SK-N-SH (cell line): ENCODE measurements at regions not wholly inside any gene's neighbourhood (a gene's known extent, or its start where the extent isn't known, plus 50 kb on each side); places are given as distances from the start of the nearest gene placed in this dataset.
A peak's percentile ranks its signal among the peaks of the same experiment; 100 is the strongest.

Experiments
- CTCF ChIA-PET: fragments of 300-600, 350-600 bp; formaldehyde crosslinking; extraction: SDS; loops from one replicate; lab custom pipeline; 2021; lab: Yijun Ruan, JAX
- POLR2A ChIA-PET: fragments of 350-600 bp; sonication (Branson Sonifier 250); formaldehyde crosslinking; extraction: SDS; loops from one replicate; lab custom pipeline; 2020; ENCODE audit warnings: antibody characterized with exemption, inconsistent platforms; lab: Yijun Ruan, JAX
- DNase-seq: peaks from one replicate; pipeline ENCODE4 v3.0.0; 2012
- H2AFZ ChIP-seq: fragments of 200-600 bp; sonication (generic); 2 replicates; pipeline ENCODE4 v1.8.1; 2016; ENCODE audit warnings: antibody characterized with exemption, mild to moderate bottlenecking, low read depth
- H3F3A ChIP-seq: fragments of 200-600 bp; sonication (generic); replicated peaks from 2 replicates; pipeline ENCODE3; 2016; ENCODE audit warnings: antibody characterized with exemption, mild to moderate bottlenecking; ENCODE audit not compliant: insufficient read depth
- H3K27ac ChIP-seq, 2 experiments: fragments of 200-500 bp in 1 of 2; fragments of 200-600 bp in 1 of 2; sonication (Bioruptor generic) in 1 of 2; sonication (generic), shearing (Covaris generic) in 1 of 2; 2 replicates each; pipeline versions ENCODE4 v1.5.1 to v1.6.1; 2014 to 2016; ENCODE audit warnings: low read depth in 2 of 2, inconsistent platforms in 1 of 2, low read length in 1 of 2, mild to moderate bottlenecking in 1 of 2, mixed read lengths in 1 of 2
- H3K27me3 ChIP-seq: fragments of 200-600 bp; sonication (generic), shearing (Covaris generic); 2 replicates; pipeline ENCODE4 v1.6.1; 2016; ENCODE audit warnings: mixed run types; ENCODE audit not compliant: insufficient read depth
- H3K36me3 ChIP-seq, 2 experiments: fragments of 200-500 bp in 1 of 2; fragments of 200-600 bp in 1 of 2; sonication (Bioruptor generic) in 1 of 2; sonication (generic) in 1 of 2; replicated peaks in 1 of 2; 2 replicates each; pipeline versions ENCODE3 to v1.5.1; 2014 to 2016; ENCODE audit warnings: low read length in 1 of 2, mild to moderate bottlenecking in 1 of 2; ENCODE audit not compliant: insufficient read depth in 2 of 2, control insufficient read depth in 1 of 2
- H3K4me1 ChIP-seq, 2 experiments: fragments of 200-500 bp in 1 of 2; fragments of 200-600 bp in 1 of 2; sonication (Bioruptor generic) in 1 of 2; sonication (generic), shearing (Covaris generic) in 1 of 2; 2 replicates each; pipeline versions ENCODE4 v1.5.1 to v1.6.1; 2014 to 2016; ENCODE audit warnings: low read depth in 1 of 2, low read length in 1 of 2, mixed run types in 1 of 2; ENCODE audit not compliant: insufficient read depth in 2 of 2, control insufficient read depth in 1 of 2
- H3K4me2 ChIP-seq: fragments of 200-600 bp; sonication (generic), shearing (Covaris generic); 2 replicates; pipeline ENCODE4 v1.6.1; 2017; ENCODE audit warnings: mixed run types
- H3K4me3 ChIP-seq, 2 experiments: fragments of 200-500 bp in 1 of 2; fragments of 200-600 bp in 1 of 2; sonication (Bioruptor generic) in 1 of 2; sonication (generic), shearing (Covaris generic) in 1 of 2; 2 replicates each; pipeline versions ENCODE4 v1.5.1 to v1.8.1; 2014 to 2016; ENCODE audit warnings: low read depth in 2 of 2, inconsistent platforms in 1 of 2, low read length in 1 of 2, mild to moderate bottlenecking in 1 of 2, mixed read lengths in 1 of 2, moderate library complexity in 1 of 2
- H3K79me2 ChIP-seq: fragments of 200-600 bp; sonication (generic); 2 replicates; pipeline ENCODE4 v1.8.1; 2017; ENCODE audit warnings: mild to moderate bottlenecking; ENCODE audit not compliant: insufficient read depth
- H3K9ac ChIP-seq: fragments of 200-600 bp; sonication (generic); 2 replicates; pipeline ENCODE4 v1.6.1; 2017; ENCODE audit warnings: mixed run types
- H3K9me2 ChIP-seq: fragments of 200-600 bp; sonication (generic); 2 replicates; pipeline ENCODE4 v1.6.1; 2017; ENCODE audit warnings: mixed run types
- H3K9me3 ChIP-seq: fragments of 200-600 bp; sonication (generic); 2 replicates; pipeline ENCODE4 v1.6.1; 2017; ENCODE audit warnings: mixed run types, mild to moderate bottlenecking, moderate library complexity
- H4K20me1 ChIP-seq: fragments of 200-600 bp; sonication (generic); 2 replicates; pipeline ENCODE4 v1.6.1; 2017; ENCODE audit warnings: mild to moderate bottlenecking, mixed run types; ENCODE audit not compliant: insufficient read depth
- CHD2 ChIP-seq: fragments of 150-350 bp; IDR thresholded peaks from 2 replicates; pipeline ENCODE4 v1.6.1; 2018; ENCODE audit warnings: low read length; ENCODE audit not compliant: partially characterized antibody
- ELF1 ChIP-seq: IDR thresholded peaks from 2 replicates; pipeline ENCODE4 v1.4.0; 2012
- EZH2phosphoT487 ChIP-seq: fragments of 200-600 bp; sonication (generic); IDR thresholded peaks from 2 replicates; pipeline ENCODE4 v1.6.1; 2017; ENCODE audit warnings: low read depth, mixed run types, mild to moderate bottlenecking, antibody characterized with exemption, moderate library complexity, borderline replicate concordance
- FOSL2 ChIP-seq: IDR thresholded peaks from 2 replicates; pipeline ENCODE4 v1.4.0; 2012; ENCODE audit warnings: low read depth, mild to moderate bottlenecking, moderate library complexity, borderline replicate concordance
- FOXJ3 ChIP-seq: sonication (generic); formaldehyde crosslinking; IDR thresholded peaks from 2 replicates; pipeline ENCODE4 v1.5.1; 2020; ENCODE audit warnings: mild to moderate bottlenecking, missing genetic modification reagents
- FOXM1 ChIP-seq: IDR thresholded peaks from 2 replicates; pipeline ENCODE4 v1.4.0; 2012; ENCODE audit warnings: low read depth, mild to moderate bottlenecking
- GABPA ChIP-seq: IDR thresholded peaks from 2 replicates; pipeline ENCODE4 v1.4.0; 2012; ENCODE audit warnings: low read depth, mild to moderate bottlenecking
- GATA2 ChIP-seq: sonication (generic); formaldehyde crosslinking; IDR thresholded peaks from 2 replicates; pipeline ENCODE4 v1.5.0; 2020; ENCODE audit warnings: mild to moderate bottlenecking, missing genetic modification reagents
- JUND ChIP-seq: IDR thresholded peaks from 2 replicates; pipeline ENCODE4 v1.4.0; 2012
- MEF2A ChIP-seq: IDR thresholded peaks from 2 replicates; pipeline ENCODE4 v1.4.0; 2012; ENCODE audit warnings: low read depth, borderline replicate concordance
- MXI1 ChIP-seq: IDR thresholded peaks from 2 replicates; pipeline ENCODE4 v1.6.1; 2012; ENCODE audit warnings: mild to moderate bottlenecking, low read depth, low read length, improper control_type of control experiment
- NFIC ChIP-seq: IDR thresholded peaks from 2 replicates; pipeline ENCODE4 v1.4.0; 2012; ENCODE audit warnings: borderline replicate concordance
- NRF1 ChIP-seq: IDR thresholded peaks from 2 replicates; pipeline ENCODE4 v1.6.1; 2012; ENCODE audit warnings: low read depth, mild to moderate bottlenecking, low read length
- RCOR1 ChIP-seq: fragments of 150-350 bp; IDR thresholded peaks from 2 replicates; pipeline ENCODE4 v1.6.1; 2017; ENCODE audit warnings: antibody characterized with exemption, low read length
- SIN3A ChIP-seq: IDR thresholded peaks from 2 replicates; pipeline ENCODE4 v1.6.1; 2012; ENCODE audit warnings: low read depth, mild to moderate bottlenecking, low read length, moderate library complexity, borderline replicate concordance
- SMC3 ChIP-seq: IDR thresholded peaks from 2 replicates; pipeline ENCODE4 v1.6.1; 2012; ENCODE audit warnings: low read depth, low read length, improper control_type of control experiment
- TCF12 ChIP-seq: IDR thresholded peaks from 2 replicates; pipeline ENCODE4 v1.4.0; 2012
- TEAD4 ChIP-seq: IDR thresholded peaks from 2 replicates; pipeline ENCODE4 v1.4.0; 2012; ENCODE audit warnings: mild to moderate bottlenecking, borderline replicate concordance; ENCODE audit not compliant: insufficient read depth
- YY1 ChIP-seq: IDR thresholded peaks from 2 replicates; pipeline ENCODE4 v1.4.0; 2012; ENCODE audit warnings: low read depth, mild to moderate bottlenecking
- WGBS: methylation state at CpG from one replicate; pipeline ENCODE4 v1.1.6; 2017; ENCODE audit warnings: low lambda C conversion rate; 5-methylcytosine and 5-hydroxymethylcytosine counted together
- TF ChIP-seq, protein P1 (sequence below): IDR thresholded peaks from 2 replicates; pipeline ENCODE4 v1.4.0; 2012; ENCODE audit warnings: low read depth
- TF ChIP-seq, protein P2 (sequence below): IDR thresholded peaks from 2 replicates; pipeline ENCODE4; 2012

DNA sequence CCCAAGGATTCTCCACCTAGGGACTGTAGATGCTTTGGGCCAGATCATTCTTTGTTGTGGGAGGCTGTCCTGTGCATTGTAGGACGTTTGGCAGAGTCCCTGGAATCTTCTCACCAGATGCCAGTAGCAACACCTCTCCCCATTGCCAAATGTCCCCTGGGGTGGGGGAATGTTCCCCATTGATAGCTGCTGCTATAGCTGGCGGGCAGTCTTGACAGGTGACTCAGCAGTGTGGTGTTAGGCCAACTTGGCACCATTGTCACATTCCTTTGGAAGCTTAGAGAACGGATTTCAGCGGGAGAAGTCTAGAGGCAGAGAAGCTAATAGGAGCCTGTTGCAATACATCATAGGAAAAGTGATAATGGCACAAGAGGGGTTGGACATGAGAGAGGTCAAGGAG is 495.7 kb upstream of the SMIM21 start:
- 26% methylated on average over 3 of the region's 4 CpGs for WGBS
- CTCF ChIA-PET: interaction anchor here (0.6 kb wide), 1 partner anchor 164 kb away, joined by 3 read pairs; no protein-coding TSS in a partner anchor
- H4K20me1 ChIP-seq: no peaks in the 10 kb centered on the region
- no peaks in the 10 kb centered on the region for H3K9me3 ChIP-seq
- no peak overlapping the region for H3K27ac ChIP-seq
- no peaks in the 10 kb centered on the region for H3K79me2 ChIP-seq
- DNase-seq: no peak
- no peaks in the 10 kb centered on the region for H3K36me3 ChIP-seq
- H3K4me3 ChIP-seq: no peak overlapping the region
- POLR2A ChIA-PET: no interaction called here
- no peak for TF ChIP-seq CHD2
- TF ChIP-seq GABPA: no peak
- TF ChIP-seq RCOR1: no peak
- TF ChIP-seq FOXJ3: no peak
- no peak for TF ChIP-seq FOXM1
- no peak for TF ChIP-seq EZH2phosphoT487
- no peak for TF ChIP-seq NRF1
- H3F3A ChIP-seq: no peaks in the 10 kb centered on the region
- no peak overlapping the region for H2AFZ ChIP-seq
- H3K4me1 ChIP-seq: no peaks in the 10 kb centered on the region
- no peak overlapping the region for H3K9ac ChIP-seq
- H3K4me2 ChIP-seq: no peak overlapping the region
- no peaks in the 10 kb centered on the region for H3K27me3 ChIP-seq
- H3K9me2 ChIP-seq: no peaks in the 10 kb centered on the region

DNA sequence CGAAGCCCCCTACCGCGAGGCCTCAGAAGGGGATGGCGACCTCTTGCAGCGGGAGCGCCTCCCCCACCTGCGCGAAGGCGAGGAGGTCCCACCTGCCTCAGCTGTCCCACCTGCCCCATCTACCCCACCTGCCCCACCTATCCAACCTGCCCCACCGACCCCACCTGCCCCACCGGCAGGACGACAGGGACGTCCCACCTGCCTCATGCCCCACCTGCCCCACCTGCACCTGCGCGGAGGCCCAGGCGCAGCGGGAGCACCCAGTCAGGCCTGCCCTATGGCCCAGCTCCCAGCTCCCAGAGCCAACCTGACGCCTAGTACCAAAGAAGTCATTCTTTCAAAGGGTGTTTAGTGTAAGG is 489.1 kb upstream of the SMIM21 start:
- no peaks in the 10 kb centered on the region for H3K9me2 ChIP-seq
- H3K4me3 ChIP-seq: peak overlapping the region in 1 of 2 experiments; percentile 45; a peak in 2 of 4 replicates
- 63% methylated on average over 11 of the region's 18 CpGs for whole genome bisulfite sequencing
- H3K36me3 ChIP-seq: no peaks in the 10 kb centered on the region
- H2AFZ ChIP-seq: no peak overlapping the region
- H3K4me1 ChIP-seq: peaks cover 0 to 3% of the 10 kb centered on the region in 2 experiments; a peak in 1 of 4 replicates
- H3K27ac ChIP-seq: no peak overlapping the region
- ChIA-PET POLR2A (no interaction called here), CTCF (interaction anchor here (0.8 kb wide), 1 partner anchor 19 kb away, joined by 3 read pairs; no protein-coding TSS in a partner anchor)
- H3K27me3 ChIP-seq: no peaks in the 10 kb centered on the region
- H3K9ac ChIP-seq: no peak overlapping the region
- H3F3A ChIP-seq: no peaks in the 10 kb centered on the region
- no peak for DNase-seq
- H3K9me3 ChIP-seq: no peaks in the 10 kb centered on the region
- no peak overlapping the region for H3K4me2 ChIP-seq
- no peaks in the 10 kb centered on the region for H3K79me2 ChIP-seq
- TF ChIP-seq SMC3: no peak
- TF ChIP-seq RCOR1: no peak
- no peak for TF ChIP-seq NFIC
- no peak for TF ChIP-seq GATA2 (CRISPR knock-in tag)
- TF ChIP-seq FOXM1: no peak
- TF ChIP-seq, protein P1, sequence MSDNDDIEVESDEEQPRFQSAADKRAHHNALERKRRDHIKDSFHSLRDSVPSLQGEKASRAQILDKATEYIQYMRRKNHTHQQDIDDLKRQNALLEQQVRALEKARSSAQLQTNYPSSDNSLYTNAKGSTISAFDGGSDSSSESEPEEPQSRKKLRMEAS: no peak
- TF ChIP-seq, all 33 proteins: peak for 0
- no peaks in the 10 kb centered on the region for H4K20me1 ChIP-seq

DNA sequence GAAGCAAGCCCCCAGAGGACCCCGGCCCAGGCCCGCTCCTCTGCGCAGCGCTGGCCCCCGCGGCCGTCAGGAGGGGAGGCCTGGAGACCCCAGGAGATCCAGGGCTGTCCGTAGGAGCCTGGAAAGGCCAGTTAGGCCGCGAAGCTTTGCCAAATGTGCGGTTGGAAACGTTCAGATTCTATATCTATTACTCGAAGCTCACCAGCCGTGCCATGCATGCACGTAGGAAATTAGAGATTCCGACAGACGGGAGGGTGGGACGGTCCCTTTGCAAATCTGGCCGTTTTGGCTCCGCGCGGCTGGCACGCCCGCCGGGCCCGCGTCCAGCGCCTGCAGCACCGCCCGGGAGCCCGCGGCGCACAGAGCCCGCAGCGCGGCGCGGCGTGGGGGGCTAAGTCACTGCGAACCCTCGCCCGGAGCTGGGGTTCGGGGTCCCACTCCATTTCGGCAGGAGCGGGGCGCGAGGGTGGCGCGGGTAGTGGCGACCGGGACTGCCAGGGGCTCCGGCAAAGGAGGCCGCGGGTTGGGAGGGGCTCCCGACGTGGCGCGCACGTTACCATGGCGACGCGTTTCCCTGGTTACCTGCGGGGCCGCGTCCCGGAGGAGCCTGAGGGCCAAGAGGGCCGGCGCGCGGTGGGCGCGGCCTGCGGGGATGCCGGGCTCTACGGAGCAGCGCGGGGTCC is 488.6 kb upstream of the SMIM21 start:
- Histone ChIP-seq H3K9me2 (no peaks in the 10 kb centered on the region), H3K9ac (no peak overlapping the region), H3F3A (no peaks in the 10 kb centered on the region), H3K9me3 (no peaks in the 10 kb centered on the region), H4K20me1 (no peaks in the 10 kb centered on the region), H2AFZ (no peak overlapping the region), H3K27me3 (no peaks in the 10 kb centered on the region), H3K4me3 (peak overlapping the region in 1 of 2 experiments; percentile 45; a peak in 2 of 4 replicates), H3K27ac (no peak overlapping the region), H3K79me2 (no peaks in the 10 kb centered on the region), H3K4me2 (no peak overlapping the region), H3K4me1 (peaks cover 0 to 3% of the 10 kb centered on the region in 2 experiments; a peak in 1 of 4 replicates), H3K36me3 (no peaks in the 10 kb centered on the region)
- WGBS: 13% methylated on average over 14 of the region's 77 CpGs
- POLR2A ChIA-PET: no interaction called here
- peak; percentile 94 for DNase-seq
- TF ChIP-seq YY1 (no peak), MEF2A (no peak), GATA2 (CRISPR knock-in tag) (no peak), SMC3 (no peak), SIN3A (no peak), ELF1 (no peak), TEAD4 (no peak), TCF12 (no peak), MXI1 (no peak), JUND (no peak), FOXJ3 (no peak), FOSL2 (no peak), GABPA (no peak)
- TF ChIP-seq, protein P2, sequence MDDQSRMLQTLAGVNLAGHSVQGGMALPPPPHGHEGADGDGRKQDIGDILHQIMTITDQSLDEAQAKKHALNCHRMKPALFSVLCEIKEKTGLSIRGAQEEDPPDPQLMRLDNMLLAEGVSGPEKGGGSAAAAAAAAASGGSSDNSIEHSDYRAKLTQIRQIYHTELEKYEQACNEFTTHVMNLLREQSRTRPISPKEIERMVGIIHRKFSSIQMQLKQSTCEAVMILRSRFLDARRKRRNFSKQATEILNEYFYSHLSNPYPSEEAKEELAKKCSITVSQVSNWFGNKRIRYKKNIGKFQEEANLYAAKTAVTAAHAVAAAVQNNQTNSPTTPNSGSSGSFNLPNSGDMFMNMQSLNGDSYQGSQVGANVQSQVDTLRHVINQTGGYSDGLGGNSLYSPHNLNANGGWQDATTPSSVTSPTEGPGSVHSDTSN: no peak
- CTCF ChIA-PET: interaction anchor here (0.8 kb wide), 1 partner anchor 19 kb away, joined by 3 read pairs; no protein-coding TSS in a partner anchor
